Ishikawa (cell line): ENCODE measurements at regions not wholly inside any gene's neighbourhood (a gene's known extent, or its start where the extent isn't known, plus 50 kb on each side); places are given as distances from the start of the nearest gene placed in this dataset.

Experiments
- CEBPB ChIP-seq: IDR thresholded peaks from 2 replicates; pipeline ENCODE4 v1.6.1; 2012
- CREB1 ChIP-seq: IDR thresholded peaks from 2 replicates; pipeline ENCODE4 v1.6.1; 2012; ENCODE audit warnings: low read depth
- EGR1 ChIP-seq: IDR thresholded peaks from 2 replicates; pipeline ENCODE4 v1.6.1; 2012
- EP300 ChIP-seq: IDR thresholded peaks from 2 replicates; pipeline ENCODE4 v1.6.1; 2012; ENCODE audit warnings: borderline replicate concordance
- FOXM1 ChIP-seq: IDR thresholded peaks from 2 replicates; pipeline ENCODE4 v1.6.1; 2012; ENCODE audit warnings: low read depth, borderline replicate concordance
- NFIC ChIP-seq: IDR thresholded peaks from 2 replicates; pipeline ENCODE4 v1.6.1; 2012
- RAD21 ChIP-seq: IDR thresholded peaks from 2 replicates; pipeline ENCODE4 v1.6.1; 2012; ENCODE audit warnings: low read depth
- TAF1 ChIP-seq: IDR thresholded peaks from 2 replicates; pipeline ENCODE4 v1.6.1; 2012; ENCODE audit warnings: low read depth, mild to moderate bottlenecking
- TCF12 ChIP-seq: IDR thresholded peaks from 2 replicates; pipeline ENCODE4 v1.6.1; 2012; ENCODE audit warnings: low read depth
- TEAD4 ChIP-seq: IDR thresholded peaks from 2 replicates; pipeline ENCODE4 v1.6.1; 2012
- YY1 ChIP-seq: IDR thresholded peaks from 2 replicates; pipeline ENCODE4 v1.6.1; 2012; ENCODE audit warnings: low read depth
- ZBTB7A ChIP-seq: IDR thresholded peaks from 2 replicates; pipeline ENCODE4 v1.6.1; 2012; ENCODE audit warnings: low read depth
- TF ChIP-seq, protein P1 (sequence below): IDR thresholded peaks from 2 replicates; pipeline ENCODE4 v1.6.1; 2012; ENCODE audit warnings: low read depth, mild to moderate bottlenecking
- TF ChIP-seq, protein P2 (sequence below): IDR thresholded peaks from 2 replicates; pipeline ENCODE4 v1.6.1; 2012
- TF ChIP-seq, protein P3 (sequence below): IDR thresholded peaks from 2 replicates; pipeline ENCODE4 v1.6.1; 2012

DNA sequence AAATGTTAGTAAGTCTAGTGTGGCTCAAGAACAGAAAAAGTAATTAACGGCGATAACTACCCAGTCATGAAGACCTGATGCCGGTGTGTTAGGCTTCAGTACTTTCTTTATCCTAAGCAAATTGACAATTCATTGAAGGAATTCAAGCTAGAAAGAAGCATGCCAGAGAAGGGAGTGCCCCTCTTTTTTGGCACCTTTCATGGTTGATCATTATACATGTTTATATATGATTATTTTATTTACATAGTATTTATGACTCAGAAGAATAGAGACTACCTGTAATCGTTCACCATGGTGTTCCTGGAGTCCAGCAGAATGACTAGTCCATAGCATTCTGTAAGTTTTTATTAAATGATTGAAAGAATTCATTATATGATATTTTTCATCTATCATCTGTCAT lies 548.3 kb upstream of the SLIT2 start:
- TF ChIP-seq TCF12: no peak
- TF ChIP-seq, protein P1, sequence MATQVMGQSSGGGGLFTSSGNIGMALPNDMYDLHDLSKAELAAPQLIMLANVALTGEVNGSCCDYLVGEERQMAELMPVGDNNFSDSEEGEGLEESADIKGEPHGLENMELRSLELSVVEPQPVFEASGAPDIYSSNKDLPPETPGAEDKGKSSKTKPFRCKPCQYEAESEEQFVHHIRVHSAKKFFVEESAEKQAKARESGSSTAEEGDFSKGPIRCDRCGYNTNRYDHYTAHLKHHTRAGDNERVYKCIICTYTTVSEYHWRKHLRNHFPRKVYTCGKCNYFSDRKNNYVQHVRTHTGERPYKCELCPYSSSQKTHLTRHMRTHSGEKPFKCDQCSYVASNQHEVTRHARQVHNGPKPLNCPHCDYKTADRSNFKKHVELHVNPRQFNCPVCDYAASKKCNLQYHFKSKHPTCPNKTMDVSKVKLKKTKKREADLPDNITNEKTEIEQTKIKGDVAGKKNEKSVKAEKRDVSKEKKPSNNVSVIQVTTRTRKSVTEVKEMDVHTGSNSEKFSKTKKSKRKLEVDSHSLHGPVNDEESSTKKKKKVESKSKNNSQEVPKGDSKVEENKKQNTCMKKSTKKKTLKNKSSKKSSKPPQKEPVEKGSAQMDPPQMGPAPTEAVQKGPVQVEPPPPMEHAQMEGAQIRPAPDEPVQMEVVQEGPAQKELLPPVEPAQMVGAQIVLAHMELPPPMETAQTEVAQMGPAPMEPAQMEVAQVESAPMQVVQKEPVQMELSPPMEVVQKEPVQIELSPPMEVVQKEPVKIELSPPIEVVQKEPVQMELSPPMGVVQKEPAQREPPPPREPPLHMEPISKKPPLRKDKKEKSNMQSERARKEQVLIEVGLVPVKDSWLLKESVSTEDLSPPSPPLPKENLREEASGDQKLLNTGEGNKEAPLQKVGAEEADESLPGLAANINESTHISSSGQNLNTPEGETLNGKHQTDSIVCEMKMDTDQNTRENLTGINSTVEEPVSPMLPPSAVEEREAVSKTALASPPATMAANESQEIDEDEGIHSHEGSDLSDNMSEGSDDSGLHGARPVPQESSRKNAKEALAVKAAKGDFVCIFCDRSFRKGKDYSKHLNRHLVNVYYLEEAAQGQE: no peak
- TF ChIP-seq, protein P2, sequence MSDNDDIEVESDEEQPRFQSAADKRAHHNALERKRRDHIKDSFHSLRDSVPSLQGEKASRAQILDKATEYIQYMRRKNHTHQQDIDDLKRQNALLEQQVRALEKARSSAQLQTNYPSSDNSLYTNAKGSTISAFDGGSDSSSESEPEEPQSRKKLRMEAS: no peak
- no peak for TF ChIP-seq EGR1
- TF ChIP-seq NFIC: no peak
- TF ChIP-seq FOXM1: no peak
- no peak for TF ChIP-seq ZBTB7A
- no peak for TF ChIP-seq TEAD4
- TF ChIP-seq, protein P3, sequence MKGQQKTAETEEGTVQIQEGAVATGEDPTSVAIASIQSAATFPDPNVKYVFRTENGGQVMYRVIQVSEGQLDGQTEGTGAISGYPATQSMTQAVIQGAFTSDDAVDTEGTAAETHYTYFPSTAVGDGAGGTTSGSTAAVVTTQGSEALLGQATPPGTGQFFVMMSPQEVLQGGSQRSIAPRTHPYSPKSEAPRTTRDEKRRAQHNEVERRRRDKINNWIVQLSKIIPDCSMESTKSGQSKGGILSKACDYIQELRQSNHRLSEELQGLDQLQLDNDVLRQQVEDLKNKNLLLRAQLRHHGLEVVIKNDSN: no peak
- no peak for TF ChIP-seq YY1
- TF ChIP-seq EP300: no peak
- no peak for TF ChIP-seq TAF1
- no peak for TF ChIP-seq RAD21

DNA sequence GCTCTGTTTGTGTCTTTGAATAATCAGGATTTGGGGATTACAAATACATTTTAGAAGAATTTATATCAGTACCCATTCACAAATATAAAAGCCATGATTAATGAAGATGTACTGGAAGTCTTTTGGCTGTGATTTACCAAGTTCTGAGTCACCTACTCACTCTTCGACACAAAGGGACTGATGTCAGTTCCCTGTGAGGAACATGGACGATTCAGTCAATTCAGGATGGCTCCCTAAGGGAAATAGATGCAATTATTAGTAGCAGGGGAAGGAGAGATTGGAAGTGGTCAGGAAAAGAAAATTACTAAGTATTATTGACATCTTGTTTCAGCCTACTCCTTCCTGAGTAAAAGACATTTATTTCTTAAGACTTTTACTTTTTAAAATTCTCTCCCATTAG lies 550.7 kb upstream of the SLIT2 start:
- TF ChIP-seq TEAD4 (no peak), RAD21 (no peak), EP300 (no peak), TCF12 (no peak), YY1 (no peak), FOXM1 (no peak), TAF1 (no peak), EGR1 (no peak), ZBTB7A (no peak)
- TF ChIP-seq, protein P1: no peak
- TF ChIP-seq, protein P3: no peak

DNA sequence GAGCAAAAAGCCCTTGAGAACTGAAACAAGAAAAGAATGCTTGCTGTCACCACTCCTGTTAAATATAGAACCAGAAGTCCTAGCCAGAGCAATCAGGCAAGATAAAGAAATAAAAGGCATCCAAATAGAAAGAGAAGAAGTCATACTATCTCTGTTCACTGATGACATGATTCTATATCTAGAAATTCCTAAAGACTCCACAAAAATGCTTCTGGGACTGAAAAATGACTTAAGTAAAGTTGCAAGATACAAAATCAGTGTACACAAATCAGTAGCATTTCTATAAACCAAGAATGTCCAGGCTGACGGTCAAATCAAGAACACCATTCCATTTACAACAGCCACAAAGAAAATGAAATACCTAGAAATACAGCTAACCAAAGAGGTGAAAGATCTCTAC lies 552.7 kb upstream of the SLIT2 start:
- no peak for TF ChIP-seq EP300
- no peak for TF ChIP-seq CREB1
- TF ChIP-seq, protein P2: no peak
- no peak for TF ChIP-seq ZBTB7A

DNA sequence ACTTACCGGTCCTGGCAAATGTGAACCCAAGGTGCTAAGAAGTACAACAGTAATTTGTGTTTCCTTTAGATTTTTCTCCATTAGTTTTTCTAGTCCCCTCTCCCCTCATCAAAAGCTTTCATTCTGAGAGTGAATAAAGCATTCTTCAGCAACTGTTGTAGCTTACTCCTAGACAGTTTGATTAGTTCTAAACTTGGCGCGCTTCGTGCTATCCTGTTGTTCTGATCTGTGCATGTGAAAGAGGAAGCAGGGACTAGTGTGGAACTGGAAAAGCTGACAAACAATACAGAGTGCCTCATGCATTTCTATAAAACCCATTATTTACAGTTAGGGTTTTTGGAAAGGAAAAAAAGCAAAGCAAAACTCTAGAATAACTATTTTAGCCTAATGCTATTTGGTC lies 556.9 kb upstream of the SLIT2 start:
- no peak for TF ChIP-seq NFIC
- TF ChIP-seq, protein P2: no peak
- no peak for TF ChIP-seq TEAD4
- TF ChIP-seq FOXM1: no peak
- no peak for TF ChIP-seq TAF1
- no peak for TF ChIP-seq RAD21
- TF ChIP-seq, protein P3: no peak
- no peak for TF ChIP-seq ZBTB7A
- no peak for TF ChIP-seq CEBPB
- TF ChIP-seq, protein P1: no peak

DNA sequence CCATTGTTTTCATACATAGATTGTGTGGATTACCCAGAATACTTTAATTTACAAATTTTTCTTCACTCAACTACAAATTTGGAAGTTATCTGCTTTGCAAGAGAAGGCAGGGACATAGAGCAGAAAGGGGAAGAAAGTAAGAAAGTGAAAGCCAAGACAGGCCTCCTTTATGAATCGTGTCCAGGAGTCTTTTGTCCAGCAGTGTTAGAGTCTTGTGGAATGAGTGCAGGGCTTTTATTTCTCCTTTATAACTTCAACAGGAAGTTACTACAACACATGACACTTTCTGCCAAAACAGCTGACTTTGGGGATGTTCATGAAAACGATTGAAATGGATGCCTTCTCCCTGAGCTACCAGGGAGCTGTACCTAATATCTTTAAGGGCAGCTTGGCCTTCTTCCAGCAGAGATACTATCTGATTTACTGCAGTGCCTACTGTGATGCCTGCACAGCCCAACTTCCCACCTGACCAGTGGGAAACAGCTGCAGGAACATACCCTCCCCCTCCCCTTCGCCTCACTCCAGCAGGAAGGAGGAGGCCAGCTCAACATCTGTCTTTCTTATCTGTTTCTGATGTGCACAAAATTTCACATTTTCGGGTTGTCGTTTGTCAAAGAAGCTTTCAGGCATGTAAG lies 557.7 kb upstream of the SLIT2 start:
- TF ChIP-seq, protein P3: no peak
- TF ChIP-seq, protein P2: no peak
- TF ChIP-seq EGR1 (no peak), ZBTB7A (no peak), CEBPB (no peak), YY1 (no peak), EP300 (no peak), TEAD4 (no peak), TAF1 (no peak), FOXM1 (no peak), RAD21 (no peak), CREB1 (no peak), NFIC (no peak), TCF12 (no peak)
- TF ChIP-seq, protein P1: no peak
